Mesodermal cell (in vitro differentiated cells): ENCODE measurements at regions not wholly inside any gene's neighbourhood (a gene's known extent, or its start where the extent isn't known, plus 50 kb on each side); places are given as distances from the start of the nearest gene placed in this dataset.
"Not testable (repeated sequence)": the region's sequence is repeated elsewhere in the genome, so short reads cannot be mapped to it uniquely, and the experiment has no call there.

Experiments used
- H3K27ac ChIP-seq: 2 replicates; pipeline ENCODE4 v1.7.0; 2013; ENCODE audit warnings: mild to moderate bottlenecking, low read depth, low read length, moderate library complexity; ENCODE audit not compliant: severe bottlenecking
- H3K36me3 ChIP-seq: 2 replicates; pipeline ENCODE4 v1.7.1; 2013; ENCODE audit warnings: mild to moderate bottlenecking, low read length, moderate library complexity; ENCODE audit not compliant: control insufficient read depth, insufficient read depth
- H3K4me1 ChIP-seq: one replicate; pipeline ENCODE4 v1.7.1; 2013; ENCODE audit warnings: mild to moderate bottlenecking, low read length; ENCODE audit not compliant: insufficient read depth, control insufficient read depth, poor library complexity, severe bottlenecking
- H3K4me3 ChIP-seq: 2 replicates; pipeline ENCODE4 v1.7.0; 2013; ENCODE audit warnings: low read length, control low read depth, mild to moderate bottlenecking; ENCODE audit not compliant: insufficient read depth, poor library complexity, severe bottlenecking; ENCODE audit errors: extremely low read depth
- H3K9me3 ChIP-seq: 2 replicates; pipeline ENCODE4 v1.7.1; 2013; ENCODE audit warnings: mild to moderate bottlenecking, low read length, moderate library complexity; ENCODE audit not compliant: control insufficient read depth
- WGBS, 2 experiments: methylation state at CpG; one replicate each; pipeline ENCODE4 v1.1.5; 2013; ENCODE audit warnings: missing lambda C conversion rate in 2 of 2; ENCODE audit not compliant: insufficient coverage in 2 of 2; 5-methylcytosine and 5-hydroxymethylcytosine counted together

DNA sequence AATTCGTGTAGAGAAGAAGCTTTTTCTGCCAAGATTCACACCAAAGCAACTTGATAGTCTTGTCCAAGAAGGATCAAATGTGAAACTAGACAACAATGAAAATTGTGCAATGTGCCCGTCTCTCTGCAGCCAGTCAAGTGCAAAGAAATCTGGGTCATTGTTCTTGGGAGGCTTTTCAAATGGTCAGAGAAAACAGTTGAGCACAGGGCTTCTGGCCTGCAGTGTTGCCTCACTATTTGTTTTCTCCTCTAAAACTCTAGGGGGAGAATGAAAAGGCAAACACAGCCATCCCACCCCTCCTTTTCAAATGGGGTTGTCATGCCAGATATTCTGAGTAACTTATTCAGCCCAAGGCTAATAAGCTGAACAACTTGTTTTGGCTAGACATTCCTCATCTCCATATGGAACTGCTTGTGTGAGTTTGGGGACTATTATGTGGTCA lies 417.6 kb upstream of the CDIN1 start:
- WGBS, 2 experiments = 65 to 81% methylated on average over 2 of the region's 2 CpGs
- no peak overlapping the region for H3K4me3 ChIP-seq

DNA sequence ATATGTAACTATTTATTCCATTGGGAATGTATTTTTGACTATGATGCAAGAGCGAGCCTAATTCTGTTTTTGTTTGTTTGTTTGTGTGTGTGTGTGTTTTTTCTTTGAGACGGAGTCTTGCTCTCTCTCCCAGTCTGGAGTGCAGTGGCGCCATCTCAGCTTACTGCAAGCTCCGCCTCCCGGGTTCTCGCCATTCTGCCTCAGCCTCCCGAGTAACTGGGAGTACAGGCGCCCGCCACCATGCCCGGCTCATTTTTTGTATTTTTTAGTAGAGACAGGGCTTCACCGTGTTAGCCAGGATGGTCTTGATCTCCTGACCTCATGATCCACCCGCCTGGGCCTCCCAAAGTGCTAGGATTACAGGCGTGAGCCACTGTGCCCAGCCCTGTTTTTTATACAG lies 415.4 kb upstream of the CDIN1 start:
- H3K4me3 ChIP-seq, H3K27ac ChIP-seq, H3K9me3 ChIP-seq, H3K4me1 ChIP-seq, H3K36me3 ChIP-seq: not testable (repeated sequence)
- WGBS, 2 experiments = 90 to 96% methylated on average over 10 to 11 of the region's 13 CpGs

More for the DNA sequence above, 417.6 kb upstream of the CDIN1 start:
- no peaks in the 10 kb centered on the region for H3K9me3 ChIP-seq
- H3K4me1 ChIP-seq = no peaks in the 10 kb centered on the region
- H3K36me3 ChIP-seq = no peaks in the 10 kb centered on the region
- H3K27ac ChIP-seq = no peak overlapping the region

DNA sequence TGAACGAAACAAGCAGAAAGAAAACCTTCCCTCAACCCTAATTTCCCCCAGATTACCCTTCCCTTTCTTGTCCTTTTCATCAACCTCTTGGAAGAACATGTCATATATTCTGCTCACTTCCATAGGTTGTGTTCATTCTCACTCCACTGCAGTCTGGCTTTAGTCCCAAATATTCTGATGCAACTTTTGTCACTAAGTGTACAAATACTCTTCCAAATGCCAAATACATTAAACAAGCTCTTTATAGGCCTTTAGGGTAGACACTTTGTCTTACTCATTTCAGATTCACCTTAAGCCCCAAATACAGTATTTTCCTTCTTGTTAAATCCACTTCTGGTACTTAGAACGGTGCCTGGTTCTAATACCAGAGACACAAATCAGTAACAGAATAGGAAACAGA lies 406.5 kb upstream of the CDIN1 start:
- Histone ChIP-seq H3K36me3 (no peaks in the 10 kb centered on the region), H3K9me3 (no peaks in the 10 kb centered on the region), H3K4me3 (no peak overlapping the region), H3K27ac (no peak overlapping the region), H3K4me1 (peaks cover 5% of the 10 kb centered on the region)
- 100% methylated on average over 1 to 2 of the region's 2 CpGs for WGBS, 2 experiments

DNA sequence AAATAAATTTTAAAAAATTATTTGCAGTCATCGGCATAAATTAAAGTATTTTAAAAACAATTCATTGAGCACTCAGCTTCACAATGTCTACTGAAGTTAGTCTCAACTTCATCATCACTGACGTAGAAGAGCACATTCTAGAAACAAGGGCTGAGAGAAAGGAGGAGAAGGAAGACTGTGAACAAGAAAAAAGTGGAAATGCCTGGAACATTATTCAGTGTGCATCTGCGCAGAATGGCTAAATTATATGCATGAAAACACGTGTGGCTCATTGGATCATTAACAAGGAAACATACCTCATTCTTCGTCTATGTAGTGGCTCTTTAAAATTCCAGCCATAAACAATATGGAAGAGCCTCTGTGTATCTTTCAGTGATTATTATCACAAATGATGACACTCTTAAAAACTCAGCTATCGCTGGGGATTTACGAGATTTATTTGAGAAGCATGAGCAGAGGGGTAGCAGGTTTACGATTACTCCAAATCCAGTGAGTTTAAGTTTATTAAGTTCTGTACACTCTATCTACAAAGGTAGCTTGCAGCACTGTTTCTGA lies 404.2 kb upstream of the CDIN1 start:
- Histone ChIP-seq H3K27ac (no peak overlapping the region), H3K4me3 (no peak overlapping the region), H3K4me1 (peaks cover 8% of the 10 kb centered on the region), H3K9me3 (no peaks in the 10 kb centered on the region), H3K36me3 (no peaks in the 10 kb centered on the region)
- WGBS, 2 experiments = 89 to 100% methylated on average over 2 to 5 of the region's 8 CpGs

DNA sequence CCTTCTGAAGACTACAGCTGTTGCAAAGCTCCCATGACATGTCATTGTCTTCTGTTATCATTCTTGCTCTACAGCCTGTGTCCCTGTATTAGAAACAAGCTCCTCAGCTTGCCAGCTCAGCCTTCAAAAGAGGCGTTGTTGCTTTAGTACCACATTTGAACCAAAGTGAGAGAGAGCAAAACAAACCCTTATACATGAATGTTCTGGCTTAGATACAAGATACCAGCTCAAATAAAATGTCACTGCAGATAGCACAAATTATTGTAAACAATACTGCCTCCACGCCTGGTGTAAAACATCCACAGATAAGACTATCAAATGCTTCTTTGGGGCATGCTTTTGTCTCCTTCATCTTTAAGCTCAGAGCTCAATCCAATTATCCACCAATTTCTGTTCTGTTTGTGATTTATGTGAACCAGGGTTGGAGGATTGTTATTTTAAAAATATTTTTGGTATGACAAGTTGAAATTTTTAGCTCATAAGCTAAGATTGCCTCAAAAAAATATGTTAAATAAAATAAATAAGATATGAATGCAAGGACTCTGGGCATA lies 403.6 kb upstream of the CDIN1 start:
- WGBS, 2 experiments = 80 to 100% methylated on average over 1 to 2 of the region's 2 CpGs
- Histone ChIP-seq H3K9me3 (no peaks in the 10 kb centered on the region), H3K36me3 (no peaks in the 10 kb centered on the region), H3K4me1 (peaks cover 8% of the 10 kb centered on the region), H3K4me3 (no peak overlapping the region), H3K27ac (no peak overlapping the region)

DNA sequence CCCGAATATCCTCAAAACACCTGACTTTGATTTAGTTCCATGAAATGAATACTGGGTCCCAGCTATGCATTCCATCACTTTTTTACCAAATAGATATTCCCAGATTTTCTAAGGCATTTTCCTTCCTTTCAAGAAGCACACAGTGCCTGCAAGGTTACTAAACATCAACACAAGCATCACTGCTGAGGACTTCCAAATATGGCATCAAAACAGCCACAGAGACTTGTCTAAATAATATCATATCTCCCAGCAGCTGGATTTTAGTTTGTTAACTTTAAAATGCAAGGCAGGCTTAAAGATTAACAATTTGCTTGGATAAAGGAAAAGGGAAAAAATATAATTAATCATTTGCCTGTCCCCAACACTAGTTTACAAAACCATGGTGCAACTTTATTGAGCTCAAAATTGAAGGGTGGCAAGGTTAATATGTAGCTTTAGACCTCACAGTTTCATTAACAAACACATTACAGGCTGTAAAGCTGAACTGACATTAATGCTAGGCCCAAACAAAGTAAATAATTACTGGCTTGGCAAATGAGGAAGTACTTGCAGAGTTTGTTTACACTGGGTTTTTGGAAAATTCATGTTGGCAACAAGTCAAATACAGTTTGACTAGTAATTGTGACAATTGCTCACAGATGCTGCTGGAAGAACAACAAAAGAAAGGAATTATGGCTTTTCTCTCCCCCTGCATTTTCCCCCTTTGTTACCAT lies 401.7 kb upstream of the CDIN1 start:
- Histone ChIP-seq H3K36me3 (no peaks in the 10 kb centered on the region), H3K4me1 (peaks cover 8% of the 10 kb centered on the region), H3K9me3 (no peaks in the 10 kb centered on the region), H3K27ac (no peak overlapping the region), H3K4me3 (no peak overlapping the region)
- 92 to 100% methylated on average over 1 of the region's 1 CpG for WGBS, 2 experiments

DNA sequence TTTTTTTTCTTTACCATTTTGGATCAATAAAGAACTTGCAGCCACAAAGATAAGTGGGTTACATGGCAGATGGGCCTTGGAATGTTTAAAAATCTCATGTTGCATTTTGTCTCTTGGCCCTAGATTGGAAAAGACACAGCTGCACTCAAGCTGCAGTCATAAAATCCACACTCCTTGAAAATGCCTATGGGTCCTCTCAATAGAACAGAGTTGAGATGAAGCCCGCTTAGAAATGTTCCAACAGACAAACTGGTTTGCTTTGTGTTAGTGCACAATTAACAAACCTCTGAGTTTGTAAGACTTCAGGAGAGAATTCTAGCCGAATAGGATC lies 401.2 kb upstream of the CDIN1 start:
- Histone ChIP-seq H3K36me3 (no peaks in the 10 kb centered on the region), H3K4me1 (peaks cover 8% of the 10 kb centered on the region), H3K27ac (no peak overlapping the region), H3K4me3 (no peak overlapping the region), H3K9me3 (no peaks in the 10 kb centered on the region)
- WGBS, 2 experiments = 100% methylated on average over 2 of the region's 2 CpGs

DNA sequence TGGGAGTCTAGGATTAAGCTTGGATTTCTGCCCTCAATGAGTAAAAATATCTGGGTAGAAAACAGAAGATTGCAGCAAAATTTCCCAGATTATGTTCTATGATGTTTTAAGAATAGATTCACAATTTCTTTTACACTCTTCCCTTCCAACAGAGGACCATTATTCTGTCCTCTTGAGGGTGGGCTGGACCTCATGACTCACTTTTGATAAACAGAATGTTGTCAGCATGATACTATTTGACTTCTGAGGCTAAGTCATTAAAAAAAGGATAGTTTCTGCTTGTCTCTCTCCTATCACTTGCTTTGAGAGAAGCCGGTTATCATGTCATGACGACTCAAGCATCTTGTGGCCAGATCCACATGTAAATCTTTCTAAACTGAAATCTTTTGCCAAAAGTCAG lies 396.2 kb upstream of the CDIN1 start:
- 72 to 100% methylated on average over 2 of the region's 2 CpGs for WGBS, 2 experiments
- Histone ChIP-seq H3K4me1 (peaks cover under 1% of the 10 kb centered on the region), H3K9me3 (no peaks in the 10 kb centered on the region), H3K4me3 (no peak overlapping the region), H3K36me3 (no peaks in the 10 kb centered on the region), H3K27ac (no peak overlapping the region)

DNA sequence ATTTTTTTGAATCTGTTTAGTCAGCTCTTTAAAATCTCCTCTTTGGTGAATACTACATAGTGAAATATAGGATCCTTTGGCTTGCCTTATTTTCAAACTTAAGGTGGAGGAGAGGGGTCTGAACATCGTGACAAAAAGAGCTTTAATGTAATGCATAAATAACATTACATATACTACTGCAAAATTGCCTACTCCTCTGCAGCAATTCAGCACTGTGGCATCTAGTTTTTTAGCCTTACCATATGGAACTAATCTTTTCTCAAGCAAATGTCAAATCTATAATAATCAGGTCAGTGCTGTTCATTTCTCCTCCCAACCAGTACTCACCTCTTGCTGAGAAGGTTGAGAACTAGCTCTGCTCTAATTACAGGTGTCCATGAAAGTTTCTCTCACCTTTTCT lies 394.0 kb upstream of the CDIN1 start:
- H3K9me3 ChIP-seq = no peaks in the 10 kb centered on the region
- H3K27ac ChIP-seq = no peak overlapping the region
- no CpG with 5 or more reads among the region's 1 CpG for WGBS, 2 experiments
- H3K36me3 ChIP-seq = no peaks in the 10 kb centered on the region
- no peak overlapping the region for H3K4me3 ChIP-seq
- no peaks in the 10 kb centered on the region for H3K4me1 ChIP-seq

DNA sequence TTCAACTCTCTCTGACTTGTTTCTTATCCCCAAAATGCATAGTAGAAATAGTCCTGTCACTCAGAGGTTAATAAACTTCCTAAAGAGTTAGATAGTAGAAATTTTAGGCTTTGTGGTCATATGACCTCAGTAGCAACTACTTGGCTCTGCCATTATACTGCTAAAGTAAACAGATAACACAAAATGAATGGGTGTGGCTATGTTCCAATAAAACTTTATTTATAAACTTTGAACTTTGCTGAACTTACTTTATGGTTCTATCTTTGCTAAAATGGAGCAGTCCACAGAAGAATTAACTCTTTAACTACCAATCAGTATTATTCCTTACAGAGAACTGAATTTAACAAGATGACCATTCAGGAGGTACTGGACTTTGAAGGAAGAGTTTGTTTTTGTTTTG lies 393.6 kb upstream of the CDIN1 start:
- H3K27ac ChIP-seq = no peak overlapping the region
- H3K4me3 ChIP-seq = no peak overlapping the region
- H3K36me3 ChIP-seq = no peaks in the 10 kb centered on the region
- no peaks in the 10 kb centered on the region for H3K9me3 ChIP-seq
- no peaks in the 10 kb centered on the region for H3K4me1 ChIP-seq

DNA sequence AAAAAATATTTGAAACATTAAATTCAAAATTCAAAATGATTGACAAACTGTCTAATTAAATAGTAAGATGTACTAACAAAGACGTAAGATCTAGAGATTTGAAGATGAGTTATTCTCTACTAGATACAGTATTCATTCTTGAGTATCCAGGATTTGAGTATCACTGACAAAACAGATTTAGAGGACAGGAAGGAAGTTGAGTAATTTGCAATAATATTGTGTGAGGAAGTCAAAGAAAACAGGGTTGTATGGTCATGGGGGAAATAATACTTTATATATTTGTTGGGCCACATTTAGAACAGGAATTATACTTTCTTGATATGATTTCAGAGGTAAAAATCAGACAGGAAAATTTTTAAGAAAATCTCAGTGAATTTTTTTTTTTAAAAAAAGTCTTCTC lies 393.1 kb upstream of the CDIN1 start:
- Histone ChIP-seq H3K9me3 (no peaks in the 10 kb centered on the region), H3K27ac (no peak overlapping the region), H3K4me1 (no peaks in the 10 kb centered on the region), H3K4me3 (no peak overlapping the region), H3K36me3 (no peaks in the 10 kb centered on the region)
- no CpG with 5 or more reads among the region's 1 CpG for WGBS, 2 experiments
